ENCODE measurements at regions not wholly inside any gene's neighbourhood (a gene's known extent, or its start where the extent isn't known, plus 50 kb on each side); places are given as distances from the start of the nearest gene placed in this dataset.

DNA sequence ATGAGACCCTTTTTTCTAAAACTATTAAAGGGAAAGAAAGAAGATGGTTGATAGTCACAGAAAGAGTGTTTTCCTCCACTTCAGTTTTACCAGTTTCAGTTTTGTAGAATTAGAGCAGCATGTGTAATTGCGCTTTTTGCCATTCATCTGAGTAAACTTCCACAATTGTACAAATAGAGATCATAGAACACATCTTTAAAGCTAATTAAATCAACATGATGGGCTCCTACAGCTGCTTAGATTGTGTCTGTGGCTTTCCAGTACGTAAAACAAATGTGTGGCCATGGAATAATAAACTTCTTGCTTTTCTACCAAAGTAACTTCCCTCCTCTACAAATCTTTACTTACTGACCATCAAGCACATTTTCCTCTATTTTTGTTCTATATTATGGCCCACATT, 84.2 kb upstream of the LRIG3 start:
- H3K27ac ChIP-seq = peak overlapping the region in 1 of 4 donors; percentile 1
- H3K36me3 ChIP-seq = no peaks in the 10 kb centered on the region
- WGBS, 2 donors = 58 to 88% methylated on average over 2 of the region's 2 CpGs
- no peaks in the 10 kb centered on the region for H3K9me3 ChIP-seq
- H3K4me3 ChIP-seq = no peak overlapping the region
- no peak for TF ChIP-seq POLR2A (IDR thresholded peaks at IDR 0.05)
- TF ChIP-seq, protein P1, sequence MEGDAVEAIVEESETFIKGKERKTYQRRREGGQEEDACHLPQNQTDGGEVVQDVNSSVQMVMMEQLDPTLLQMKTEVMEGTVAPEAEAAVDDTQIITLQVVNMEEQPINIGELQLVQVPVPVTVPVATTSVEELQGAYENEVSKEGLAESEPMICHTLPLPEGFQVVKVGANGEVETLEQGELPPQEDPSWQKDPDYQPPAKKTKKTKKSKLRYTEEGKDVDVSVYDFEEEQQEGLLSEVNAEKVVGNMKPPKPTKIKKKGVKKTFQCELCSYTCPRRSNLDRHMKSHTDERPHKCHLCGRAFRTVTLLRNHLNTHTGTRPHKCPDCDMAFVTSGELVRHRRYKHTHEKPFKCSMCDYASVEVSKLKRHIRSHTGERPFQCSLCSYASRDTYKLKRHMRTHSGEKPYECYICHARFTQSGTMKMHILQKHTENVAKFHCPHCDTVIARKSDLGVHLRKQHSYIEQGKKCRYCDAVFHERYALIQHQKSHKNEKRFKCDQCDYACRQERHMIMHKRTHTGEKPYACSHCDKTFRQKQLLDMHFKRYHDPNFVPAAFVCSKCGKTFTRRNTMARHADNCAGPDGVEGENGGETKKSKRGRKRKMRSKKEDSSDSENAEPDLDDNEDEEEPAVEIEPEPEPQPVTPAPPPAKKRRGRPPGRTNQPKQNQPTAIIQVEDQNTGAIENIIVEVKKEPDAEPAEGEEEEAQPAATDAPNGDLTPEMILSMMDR (IDR thresholded peaks at IDR 0.05) = no peak
- H3K27me3 ChIP-seq = no peaks in the 10 kb centered on the region
- DNase-seq = no peak
- H3K4me1 ChIP-seq = no peaks in the 10 kb centered on the region
- intact Hi-C loops (cut with DNase I) = no loop called here

DNA sequence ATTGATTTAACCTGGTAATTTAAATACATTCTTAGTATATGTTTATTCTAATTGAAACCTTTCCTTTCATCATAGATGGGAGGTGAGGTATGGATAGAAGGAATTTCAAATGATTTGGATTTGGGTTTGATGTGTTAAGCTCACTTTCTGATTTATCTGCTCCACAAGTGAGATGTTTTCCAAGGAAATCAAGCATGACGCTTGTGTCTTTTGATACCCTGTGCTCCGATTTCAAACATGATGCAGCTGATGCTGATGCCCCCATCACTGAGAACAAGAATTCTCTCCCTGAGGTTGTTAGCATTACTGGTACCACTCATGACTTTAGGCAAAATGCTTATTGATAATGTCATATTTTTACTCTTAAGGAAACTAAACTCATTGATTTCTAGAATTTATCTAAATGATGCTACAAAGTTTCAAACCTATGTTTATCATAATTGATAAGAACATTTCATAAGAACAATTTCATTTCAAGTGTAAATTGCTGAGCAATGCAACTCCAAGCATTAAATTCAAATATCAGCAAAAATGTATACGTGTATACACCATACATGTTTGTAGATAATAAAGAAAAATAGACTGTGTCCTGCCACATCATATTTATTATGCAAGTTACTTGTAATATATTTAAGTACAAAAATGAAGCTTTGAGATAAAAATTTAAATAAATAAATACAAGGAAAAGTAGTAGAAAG, 75.5 kb upstream of the LRIG3 start:
- H3K4me3 ChIP-seq = no peak overlapping the region
- H3K9me3 ChIP-seq = no peaks in the 10 kb centered on the region
- WGBS, 2 donors = 85 to 95% methylated on average over 3 of the region's 3 CpGs
- no peak overlapping the region for H3K27ac ChIP-seq
- intact Hi-C loops (cut with DNase I) = no loop called here
- H3K36me3 ChIP-seq = no peaks in the 10 kb centered on the region
- no peak for TF ChIP-seq POLR2A (IDR thresholded peaks at IDR 0.05)
- TF ChIP-seq, protein P1 (IDR thresholded peaks at IDR 0.05) = no peak
- no peaks in the 10 kb centered on the region for H3K4me1 ChIP-seq
- no peaks in the 10 kb centered on the region for H3K27me3 ChIP-seq
- DNase-seq = no peak

DNA sequence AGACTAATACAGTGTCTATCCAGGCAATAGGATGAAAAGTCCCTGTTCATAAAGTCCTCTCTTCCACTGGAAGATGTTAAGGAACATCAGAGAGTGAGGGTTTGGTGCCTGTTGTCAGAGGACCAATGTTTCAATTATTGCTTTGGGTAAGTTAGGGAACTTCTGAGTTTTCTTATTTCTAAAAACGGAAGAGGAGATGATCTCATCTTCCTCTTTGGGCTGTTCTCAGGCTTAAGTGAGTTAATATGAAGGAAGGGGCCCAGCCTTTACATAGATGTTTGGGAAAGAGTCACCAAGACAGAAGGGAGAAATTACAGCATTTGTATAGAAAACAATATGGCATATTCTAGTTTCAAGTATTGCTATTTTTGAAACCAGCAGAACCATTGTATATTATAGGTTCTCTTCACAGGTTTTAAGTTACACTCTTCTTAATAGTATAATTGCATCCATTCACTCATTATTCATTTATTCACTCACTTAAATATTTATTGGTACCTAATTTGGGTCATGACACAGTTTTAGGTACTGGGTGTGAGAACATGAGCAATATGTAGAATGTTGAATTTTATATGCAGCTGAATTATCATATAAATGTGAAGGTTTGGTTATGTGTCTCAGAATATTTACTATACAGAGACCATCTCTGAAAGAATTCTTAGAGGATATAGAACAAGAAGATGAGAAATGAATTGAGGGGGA, 68.5 kb upstream of the LRIG3 start:
- WGBS, 2 donors = 65 to 71% methylated on average over 1 of the region's 1 CpG
- H3K4me1 ChIP-seq = no peaks in the 10 kb centered on the region
- DNase-seq = no peak
- intact Hi-C loops (cut with DNase I) = no loop called here
- H3K9me3 ChIP-seq = peaks cover 0 to 6% (median 0%) of the 10 kb centered on the region in 3 donors
- H3K27me3 ChIP-seq = no peaks in the 10 kb centered on the region
- TF ChIP-seq, protein P1 (IDR thresholded peaks at IDR 0.05) = no peak
- TF ChIP-seq POLR2A (IDR thresholded peaks at IDR 0.05) = no peak
- no peaks in the 10 kb centered on the region for H3K36me3 ChIP-seq
- no peak overlapping the region for H3K27ac ChIP-seq
- no peak overlapping the region for H3K4me3 ChIP-seq

DNA sequence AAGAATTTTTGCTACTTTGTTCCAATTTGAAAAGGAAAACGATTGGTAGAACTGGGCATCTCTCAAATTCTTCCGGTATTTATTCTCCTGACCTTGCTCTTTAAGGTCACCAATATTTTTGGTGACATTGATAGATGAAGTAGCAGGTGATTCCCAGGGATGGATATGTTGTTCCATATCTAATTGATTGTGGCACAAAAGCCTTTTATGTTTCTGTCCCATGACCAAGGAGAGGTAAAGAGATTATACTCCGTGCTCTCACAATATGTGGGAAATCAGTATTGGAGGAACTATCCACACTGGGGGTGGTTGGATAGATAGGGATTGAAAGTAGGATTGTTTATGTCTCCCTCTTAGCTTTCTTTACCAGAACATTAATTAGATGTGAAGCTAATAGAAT, 61.7 kb upstream of the LRIG3 start:
- WGBS, 2 donors = 73 to 91% methylated on average over 3 of the region's 3 CpGs
- no peaks in the 10 kb centered on the region for H3K36me3 ChIP-seq
- no peak for DNase-seq

DNA sequence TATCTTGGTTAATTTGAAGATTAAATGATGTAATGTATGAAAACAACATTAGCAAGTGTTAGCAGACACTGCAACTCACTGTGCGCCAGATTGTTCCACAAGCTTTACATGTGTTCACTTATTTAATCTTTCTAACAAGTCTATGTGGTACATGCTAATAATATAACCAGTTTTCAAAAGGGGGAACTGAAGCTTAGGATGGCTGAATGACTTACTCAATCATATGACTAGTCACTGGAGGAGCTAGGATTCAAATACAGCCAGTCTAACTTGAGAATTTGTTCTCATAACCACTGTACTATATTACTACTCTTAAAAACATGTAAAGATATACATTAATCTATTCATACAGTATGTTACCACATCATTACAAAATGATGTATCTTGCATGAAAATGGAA, 60.5 kb upstream of the LRIG3 start:
- DNase-seq = no peak
- H3K4me3 ChIP-seq = no peak overlapping the region
- H3K36me3 ChIP-seq = no peaks in the 10 kb centered on the region
- WGBS, 2 donors = 92 to 100% methylated on average over 1 of the region's 1 CpG
- TF ChIP-seq, protein P1 (IDR thresholded peaks at IDR 0.05) = no peak
- TF ChIP-seq POLR2A (IDR thresholded peaks at IDR 0.05) = no peak
- no peaks in the 10 kb centered on the region for H3K9me3 ChIP-seq
- intact Hi-C loops (cut with DNase I) = no loop called here
- no peak overlapping the region for H3K27ac ChIP-seq
- no peaks in the 10 kb centered on the region for H3K4me1 ChIP-seq
- H3K27me3 ChIP-seq = no peaks in the 10 kb centered on the region

More for the DNA sequence above, 61.7 kb upstream of the LRIG3 start:
- intact Hi-C loops (cut with DNase I) = no loop called here
- H3K4me3 ChIP-seq = no peak overlapping the region
- no peaks in the 10 kb centered on the region for H3K27me3 ChIP-seq
- no peaks in the 10 kb centered on the region for H3K4me1 ChIP-seq
- TF ChIP-seq, protein P1 (IDR thresholded peaks at IDR 0.05) = no peak
- TF ChIP-seq POLR2A (IDR thresholded peaks at IDR 0.05) = no peak
- no peak overlapping the region for H3K27ac ChIP-seq
- no peaks in the 10 kb centered on the region for H3K9me3 ChIP-seq

All from esophagus squamous epithelium (tissue), 5 donors.